Activated CD8-positive, alpha-beta memory T cell treated with anti-CD3 and anti-CD28 coated beads, Interleukin-2, amount 50 U/mL, for 4 hours (primary cell): ENCODE measurements at regions not wholly inside any gene's neighbourhood (a gene's known extent, or its start where the extent isn't known, plus 50 kb on each side); places are given as distances from the start of the nearest gene placed in this dataset.

Experiments
- DNase-seq: peaks from one replicate; pipeline ENCODE4 v3.0.0-alpha.2; 2020

DNA sequence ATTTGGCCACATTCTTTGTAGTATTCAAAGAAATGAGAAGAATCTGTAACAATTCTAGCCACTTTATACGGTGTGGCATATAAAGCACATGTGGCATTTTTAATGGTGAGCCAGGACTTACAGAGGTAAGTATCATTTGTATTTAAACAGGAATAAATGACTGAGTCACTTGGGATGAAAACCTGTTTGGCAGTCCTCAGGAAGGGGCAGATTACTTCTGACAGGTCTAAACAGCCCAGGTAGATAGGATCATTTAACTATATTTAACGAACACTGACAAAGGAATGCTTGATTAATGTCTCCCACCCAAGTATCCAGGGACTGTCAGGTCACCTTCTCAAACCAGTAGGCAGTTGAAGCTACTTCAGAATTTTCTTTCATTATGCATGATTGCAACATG, 241.5 kb upstream of the SATB1 start:
- DNase-seq = no peak

DNA sequence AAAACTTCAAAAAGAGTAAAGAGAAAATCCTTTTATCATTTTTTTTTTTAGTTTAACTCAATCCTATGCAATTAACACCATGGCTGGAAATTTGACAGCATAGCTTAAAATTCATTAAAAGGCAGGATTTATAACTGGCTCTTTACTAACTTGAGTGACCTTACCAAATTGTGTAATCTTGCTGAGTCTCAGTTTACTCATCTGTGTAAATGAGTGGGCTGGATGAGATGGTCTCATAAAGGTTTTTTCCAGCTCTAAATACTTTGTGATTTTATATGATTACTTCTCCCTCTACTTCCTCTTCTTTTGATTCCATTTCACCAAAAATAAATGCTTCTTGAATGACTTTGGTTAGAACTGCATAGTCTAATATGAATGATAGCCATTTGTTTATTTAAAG, 234.9 kb upstream of the SATB1 start:
- no peak for DNase-seq

DNA sequence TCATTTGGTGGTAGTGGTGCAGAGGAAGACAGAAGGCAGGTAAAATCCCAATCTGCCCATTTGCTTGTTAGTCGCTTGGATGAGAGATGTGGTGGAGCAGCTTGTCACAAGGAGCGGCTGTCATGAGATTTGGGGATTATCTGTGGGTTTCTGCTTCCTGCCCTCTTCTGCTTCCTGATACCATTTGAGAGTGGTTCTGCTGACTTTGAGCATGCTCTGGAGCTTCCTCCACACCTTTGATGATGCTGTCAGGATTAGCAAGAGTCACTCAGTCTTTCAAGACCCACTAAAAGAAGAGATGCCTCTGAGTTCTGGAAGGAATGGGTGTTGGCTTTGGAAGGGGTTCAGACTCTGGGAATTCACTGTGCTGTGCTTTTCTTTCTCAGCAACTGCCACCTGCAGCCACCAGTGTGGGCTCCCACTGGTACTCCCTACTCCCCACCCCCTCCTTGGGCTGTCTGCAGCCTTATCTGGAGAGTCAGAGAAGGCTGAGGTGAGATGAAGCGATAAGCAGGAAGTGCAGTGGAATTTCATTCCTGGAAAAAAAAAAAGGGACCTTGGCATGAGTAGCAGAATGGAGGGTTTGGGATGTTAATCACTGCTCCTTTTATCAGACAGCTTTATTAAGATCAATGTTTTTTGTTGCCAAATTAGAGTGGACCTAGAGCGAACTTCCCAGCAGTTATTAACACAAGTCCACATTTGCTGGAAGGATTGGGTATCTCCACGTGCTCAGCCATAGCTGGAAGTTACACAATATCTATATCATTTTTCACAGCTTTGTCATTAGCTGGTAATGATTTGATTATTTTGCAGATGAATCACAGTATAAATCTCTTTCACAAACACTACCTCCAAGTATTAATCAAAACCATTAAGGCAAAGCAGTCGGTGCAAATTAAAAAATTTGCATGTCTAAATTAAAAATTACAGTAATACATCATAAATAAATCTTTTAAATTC, 233.0 kb upstream of the SATB1 start:
- DNase-seq = no peak

DNA sequence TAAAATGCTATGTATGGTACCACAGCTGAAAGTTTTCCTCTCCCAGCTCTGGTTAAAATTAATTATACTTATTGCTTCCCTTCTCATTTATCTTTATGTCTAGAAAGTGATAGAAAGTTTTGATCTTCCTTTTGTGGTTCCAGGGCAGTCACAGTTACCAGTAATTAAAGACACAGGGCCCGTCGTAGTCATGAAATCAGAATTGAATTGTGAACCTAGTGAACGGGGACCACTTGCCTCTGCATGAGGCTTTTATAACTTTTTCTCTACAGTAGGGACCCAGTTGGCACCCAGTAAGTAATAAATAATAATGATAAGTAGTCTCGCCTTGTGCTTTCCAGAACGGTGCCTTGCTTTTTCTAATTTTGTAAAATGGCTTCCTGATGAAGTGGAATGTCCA, 231.7 kb upstream of the SATB1 start:
- no peak for DNase-seq

DNA sequence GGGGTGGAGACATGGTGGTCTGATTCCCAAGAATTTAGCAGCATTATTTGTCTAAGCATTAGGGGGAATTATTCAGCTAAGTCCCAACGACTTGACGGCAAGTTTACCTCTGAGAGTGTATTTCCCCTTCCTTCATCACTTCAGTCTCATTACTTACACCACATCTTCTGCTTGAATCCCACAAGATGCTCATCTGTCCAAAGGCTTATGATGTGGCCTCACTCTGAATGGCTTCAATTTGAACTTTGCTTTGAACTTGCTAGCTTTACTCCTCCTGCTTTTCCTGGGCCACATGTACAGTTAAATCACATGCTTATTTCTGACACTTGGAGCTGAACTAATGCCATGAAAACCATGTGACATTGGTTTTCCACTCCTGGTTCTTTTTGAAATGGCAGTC, 231.3 kb upstream of the SATB1 start:
- DNase-seq = no peak

DNA sequence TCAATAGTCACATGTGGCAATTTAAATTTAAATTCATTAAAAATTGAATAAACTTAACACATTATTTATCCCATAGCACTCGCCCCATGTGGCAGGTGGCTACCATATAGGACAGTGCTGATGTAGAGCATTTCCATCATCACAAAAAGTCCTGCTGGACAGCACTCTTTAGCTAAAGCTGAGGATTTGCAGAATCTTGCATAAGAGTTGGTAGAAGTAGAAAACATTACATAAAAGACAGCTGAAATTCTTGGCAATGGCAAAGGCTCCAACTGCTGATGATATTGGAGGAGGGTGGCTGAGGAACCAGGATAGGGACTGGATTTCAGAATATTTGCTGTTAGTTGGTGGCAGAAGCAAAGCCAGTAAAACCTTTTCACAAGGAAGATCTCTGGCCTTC, 230.7 kb upstream of the SATB1 start:
- DNase-seq = no peak

DNA sequence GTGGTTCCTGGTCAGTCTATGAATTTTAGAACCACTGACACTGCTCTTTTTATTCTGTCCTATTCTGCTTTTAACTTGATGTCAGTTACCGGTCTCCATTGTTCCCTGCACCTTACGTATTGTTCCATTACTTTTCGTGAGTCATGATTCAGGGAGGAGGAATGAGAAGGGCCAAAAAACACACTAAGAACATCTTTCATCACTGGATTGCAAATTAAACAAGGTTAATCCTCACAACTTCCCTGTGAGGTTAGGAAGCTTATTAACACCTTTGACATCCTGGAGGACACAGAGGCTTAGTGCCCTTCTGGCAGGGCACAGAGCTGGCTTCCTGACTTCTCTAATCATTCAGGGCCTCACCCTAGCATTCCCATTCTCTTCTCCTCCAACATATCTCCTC, 227.6 kb upstream of the SATB1 start:
- no peak for DNase-seq

DNA sequence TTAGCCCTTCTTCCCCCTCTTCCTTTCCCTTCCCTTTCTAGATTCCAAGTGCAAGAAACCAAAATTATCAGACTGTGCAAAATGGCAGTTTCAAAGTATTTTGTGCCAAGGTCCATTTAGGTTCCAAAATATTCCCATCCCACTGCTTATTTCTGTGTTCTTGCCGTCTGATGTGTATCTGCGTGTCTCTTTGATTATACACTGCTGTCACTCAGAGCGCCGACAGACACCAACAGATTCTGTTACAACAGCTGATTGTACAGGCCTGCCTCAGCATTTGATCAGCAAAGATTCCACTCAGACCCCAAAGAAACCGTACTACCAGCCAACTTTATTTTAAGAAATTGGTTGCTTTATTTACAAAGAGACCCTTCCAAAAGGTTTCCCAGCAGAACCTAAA, 225.6 kb upstream of the SATB1 start:
- no peak for DNase-seq

DNA sequence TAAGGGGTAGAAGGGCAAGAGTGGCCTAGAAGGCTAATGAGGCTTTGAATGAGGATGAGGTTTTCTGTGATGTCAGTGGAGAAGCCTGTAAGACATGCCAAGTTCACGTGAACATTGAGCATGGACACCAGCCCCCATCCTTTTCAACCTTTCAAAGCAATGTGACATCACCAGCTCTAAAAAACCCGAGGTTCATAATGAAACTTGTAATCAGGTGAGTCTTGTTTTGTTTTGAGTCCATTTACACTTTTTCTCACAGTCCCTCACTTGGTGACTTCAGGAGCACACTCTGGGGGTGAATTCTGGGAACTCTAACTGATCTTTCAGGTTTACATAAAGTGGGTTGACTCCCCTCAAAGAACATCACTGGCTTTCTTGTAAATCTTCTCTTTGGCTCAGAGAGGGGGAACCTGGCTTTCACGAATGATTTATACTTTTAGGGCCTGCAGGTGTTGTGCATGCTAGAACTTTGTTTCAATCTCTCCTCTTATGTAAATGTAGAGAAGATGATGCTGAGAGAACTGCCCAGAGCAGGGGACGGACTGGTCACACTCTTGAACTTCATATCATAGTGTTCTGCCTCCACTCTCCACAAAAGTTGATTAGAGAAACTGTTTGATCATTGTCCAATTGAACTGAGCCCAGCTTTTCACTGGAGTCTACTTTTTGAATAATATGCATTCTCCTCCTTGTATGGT, 224.7 kb upstream of the SATB1 start:
- DNase-seq = no peak

DNA sequence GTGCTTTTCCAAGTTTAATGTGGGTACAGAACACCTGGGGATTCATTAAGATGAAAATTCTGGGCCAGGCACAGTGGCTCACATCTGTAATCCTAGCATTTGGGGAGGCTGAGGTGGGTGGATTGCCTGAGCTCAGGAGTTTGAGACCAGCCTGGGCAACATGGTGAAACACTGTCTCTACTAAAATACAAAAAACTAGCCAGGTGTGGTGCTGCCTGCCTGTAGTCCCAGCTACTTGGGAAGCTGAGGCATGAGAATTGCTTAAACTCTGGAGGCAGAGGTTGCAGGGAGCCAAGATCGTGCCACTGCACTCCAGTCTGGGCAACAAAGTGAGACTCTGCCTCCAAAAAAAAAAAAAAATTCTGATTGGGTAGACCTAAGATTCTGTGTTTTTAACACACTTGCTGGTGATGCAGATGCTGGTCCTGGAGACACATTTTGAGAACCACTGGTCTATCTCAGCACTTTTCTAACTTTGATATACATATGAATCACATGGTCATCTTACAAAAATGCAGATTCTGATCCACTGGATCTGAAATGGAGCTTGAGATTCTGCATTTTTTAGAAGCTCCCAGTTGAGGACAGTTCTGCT, 223.8 kb upstream of the SATB1 start:
- DNase-seq = no peak

DNA sequence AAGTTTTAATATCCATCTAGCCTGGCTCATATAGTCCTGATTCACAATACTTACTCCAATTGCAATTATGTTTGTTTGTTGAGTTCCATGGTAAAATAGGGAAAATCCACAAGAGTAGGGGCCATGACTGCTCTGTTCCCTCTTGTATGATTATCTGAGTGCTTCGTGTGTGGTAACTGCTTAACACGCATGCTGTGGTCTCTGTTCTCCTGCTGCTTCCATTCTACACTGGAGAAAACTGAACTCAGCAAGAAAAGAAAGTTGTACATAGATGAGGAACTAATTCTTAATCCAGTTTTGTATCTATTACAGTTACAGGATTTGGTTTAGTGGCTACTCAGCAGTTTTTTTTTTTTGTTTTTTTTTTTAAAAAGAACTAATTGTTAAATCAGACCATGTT, 223.0 kb upstream of the SATB1 start:
- no peak for DNase-seq

DNA sequence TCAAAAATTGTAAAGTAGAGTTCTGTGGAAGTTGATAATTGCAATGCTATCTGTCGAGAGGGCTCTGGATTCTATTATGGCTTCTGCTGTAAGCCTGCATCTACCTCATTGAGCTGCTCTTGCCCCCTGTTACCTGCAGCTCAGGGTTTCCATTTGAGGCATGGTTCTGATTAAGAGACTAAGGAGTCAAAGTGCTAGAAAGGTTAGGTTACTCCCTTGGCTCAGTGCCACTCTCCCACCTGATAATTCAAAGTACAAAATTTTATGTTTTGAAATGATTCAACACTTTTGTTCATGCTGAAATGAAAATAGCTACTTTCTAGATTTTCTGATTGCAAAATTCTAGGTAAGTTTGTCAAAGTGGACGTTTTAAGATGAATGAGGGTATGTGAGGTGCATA, 220.5 kb upstream of the SATB1 start:
- no peak for DNase-seq

DNA sequence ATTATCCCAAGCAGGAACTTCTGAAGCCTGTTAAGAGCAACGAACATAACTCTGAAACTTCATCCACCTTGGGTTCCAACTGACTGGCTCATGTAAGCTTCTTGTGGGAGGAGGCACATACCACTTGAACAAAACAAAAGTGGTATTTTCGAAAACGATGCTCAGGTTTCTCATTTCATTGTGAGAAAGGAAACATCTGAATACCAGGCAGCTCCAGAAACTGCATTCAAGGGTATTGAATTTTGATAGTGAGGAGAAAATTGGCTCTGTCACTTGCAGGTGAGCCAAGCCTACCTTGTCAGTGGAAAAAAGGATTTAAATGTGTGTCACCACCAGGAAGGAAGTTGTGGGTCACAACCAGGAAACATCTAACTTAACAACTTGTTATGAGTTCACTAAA, 218.1 kb upstream of the SATB1 start:
- DNase-seq = no peak

DNA sequence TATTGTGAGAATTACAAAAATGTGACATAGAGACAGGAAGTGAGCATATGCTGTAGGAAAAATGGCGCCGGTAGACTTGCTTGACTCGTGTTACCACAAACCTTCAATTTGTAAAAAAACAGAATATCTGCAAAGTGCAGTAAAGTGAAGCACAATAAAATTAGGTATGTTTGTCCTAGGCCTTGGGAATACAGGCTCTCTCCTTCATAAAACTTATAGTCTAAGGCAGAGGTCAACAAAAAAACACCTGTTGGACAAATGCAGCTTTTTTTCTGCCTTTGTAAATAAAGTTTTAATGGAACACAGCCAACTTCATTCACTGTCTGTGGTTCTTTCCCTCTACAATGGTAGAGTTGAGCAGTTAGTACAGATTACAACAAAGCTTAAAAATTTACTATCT, 216.8 kb upstream of the SATB1 start:
- no peak for DNase-seq

DNA sequence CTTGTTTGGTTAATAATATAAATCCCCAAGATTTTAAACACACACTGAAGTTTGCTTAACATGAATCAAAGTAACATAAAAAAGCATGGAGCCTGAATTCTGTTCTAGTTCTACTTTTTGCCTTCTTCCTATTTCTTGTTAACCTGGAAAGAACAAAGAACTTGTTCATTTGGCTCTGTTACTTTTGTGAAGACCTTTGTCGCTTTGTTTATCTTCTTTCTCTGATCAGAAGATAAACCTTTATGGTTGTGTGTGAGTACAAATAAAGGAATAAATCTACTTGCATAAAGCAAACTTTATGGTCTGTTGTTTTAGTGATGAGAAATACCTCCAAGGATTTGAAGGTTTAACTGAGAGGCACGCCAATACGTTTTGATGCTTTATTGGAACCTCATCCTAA, 210.1 kb upstream of the SATB1 start:
- no peak for DNase-seq

DNA sequence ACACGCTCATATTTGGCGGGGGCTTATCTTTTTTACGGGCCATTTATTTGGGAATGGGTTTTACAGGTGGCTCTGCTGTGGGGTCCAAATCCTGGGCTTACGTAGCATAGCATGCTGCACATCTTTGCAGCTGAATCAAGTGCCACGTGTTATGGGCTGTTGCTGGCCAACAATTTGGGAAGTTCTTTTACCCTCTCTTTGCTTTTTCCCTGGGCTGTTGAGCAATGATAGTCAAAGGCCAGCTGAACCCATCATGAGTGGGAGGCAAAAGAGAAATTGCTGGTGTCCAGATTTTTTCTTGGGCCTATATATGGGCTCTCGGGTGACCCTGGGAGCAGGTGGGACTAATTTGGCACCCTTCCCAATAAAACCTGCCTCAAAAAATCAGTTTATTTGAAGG, 209.3 kb upstream of the SATB1 start:
- no peak for DNase-seq

DNA sequence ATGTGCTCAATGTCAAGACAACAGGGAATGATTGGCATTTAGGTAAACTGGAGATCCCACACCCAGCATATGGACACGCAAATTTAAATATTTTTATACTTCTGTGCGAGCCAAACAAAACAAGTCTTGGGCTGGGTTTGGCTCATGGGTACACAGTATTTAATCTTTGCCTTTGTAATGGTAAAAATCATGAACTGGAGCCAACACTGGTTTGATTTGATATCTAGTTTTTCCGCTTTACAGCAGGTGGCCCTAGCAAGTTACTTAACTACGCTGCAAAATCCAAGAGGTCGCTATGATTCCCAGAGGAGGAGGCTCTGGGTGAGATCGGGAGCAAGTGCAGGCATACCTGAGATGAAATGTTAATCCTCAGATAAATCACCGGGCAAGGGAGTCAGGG, 207.9 kb upstream of the SATB1 start:
- no peak for DNase-seq

DNA sequence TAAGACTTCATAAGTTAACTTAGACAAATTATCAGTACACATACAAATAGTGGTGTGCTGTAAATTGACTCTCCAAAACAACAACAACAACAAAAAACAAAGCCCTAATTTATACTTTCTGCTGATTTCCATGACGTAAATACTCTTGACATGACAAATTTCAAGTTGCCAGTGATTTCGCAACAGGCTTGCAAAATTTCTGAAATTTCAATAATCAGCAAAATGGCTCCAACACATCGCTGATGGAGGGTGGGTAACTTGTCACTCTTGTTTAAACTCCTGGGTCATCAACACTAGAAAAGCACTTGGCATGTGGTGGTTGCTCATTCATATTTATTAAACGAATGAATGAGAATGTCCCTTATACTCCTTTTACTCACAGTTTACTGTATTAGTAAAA, 205.2 kb upstream of the SATB1 start:
- no peak for DNase-seq

DNA sequence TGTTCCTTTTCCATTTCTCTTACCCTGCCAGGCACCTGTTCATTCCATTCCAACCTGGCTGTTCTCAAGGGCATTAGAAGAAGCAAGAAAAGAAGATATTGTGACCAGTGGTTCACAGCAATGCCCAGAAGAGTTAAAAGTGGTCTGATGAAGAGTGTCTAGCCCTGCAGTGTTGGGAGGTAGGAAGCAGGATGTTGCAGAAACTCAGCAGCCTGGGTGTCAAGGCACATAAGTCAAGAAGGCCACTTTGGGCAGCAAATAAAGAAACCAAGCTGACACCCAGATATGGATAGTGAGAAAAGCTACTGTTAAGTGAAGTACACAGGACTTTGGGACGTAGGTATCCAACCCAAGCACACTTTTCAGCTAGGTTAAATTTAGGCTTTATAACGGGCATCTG, 199.9 kb upstream of the SATB1 start:
- DNase-seq = no peak

DNA sequence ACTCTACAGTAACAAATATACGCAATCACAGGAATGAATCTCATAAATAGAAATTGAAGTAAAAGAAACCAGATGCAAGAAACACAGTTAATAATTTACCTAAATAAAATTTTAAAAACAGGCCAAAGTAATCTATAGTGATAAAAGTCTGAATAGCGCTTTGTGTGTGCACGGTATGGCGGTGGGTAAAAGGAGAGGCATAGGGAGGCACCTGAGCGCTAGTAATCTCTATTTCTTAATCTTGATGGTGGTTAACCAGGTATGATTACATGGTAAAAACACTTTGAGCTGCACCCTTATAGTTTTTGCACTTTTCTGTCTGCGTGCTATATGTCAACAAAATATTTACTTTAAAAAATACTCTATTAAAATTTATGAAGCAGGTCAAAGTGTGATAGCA, 198.1 kb upstream of the SATB1 start:
- DNase-seq = no peak

DNA sequence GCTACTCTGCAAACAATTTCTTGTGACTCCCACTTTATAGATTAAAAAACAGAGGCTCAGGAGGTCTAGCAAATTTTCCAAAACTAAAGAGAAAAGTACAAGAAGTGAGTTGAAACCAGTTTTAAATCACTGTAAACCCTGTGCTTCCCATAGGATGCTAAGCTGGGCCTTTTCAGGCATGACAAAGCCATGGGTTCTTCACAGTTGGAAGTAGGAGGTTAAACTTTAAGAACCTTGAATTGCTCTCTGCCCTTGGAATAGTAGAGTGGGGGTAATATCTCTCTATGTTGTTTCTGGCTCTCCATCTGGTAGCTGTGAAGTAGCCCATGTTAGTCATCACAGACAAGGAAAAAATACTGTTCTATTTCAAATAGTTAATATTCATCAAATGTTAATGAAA, 193.6 kb upstream of the SATB1 start:
- no peak for DNase-seq

DNA sequence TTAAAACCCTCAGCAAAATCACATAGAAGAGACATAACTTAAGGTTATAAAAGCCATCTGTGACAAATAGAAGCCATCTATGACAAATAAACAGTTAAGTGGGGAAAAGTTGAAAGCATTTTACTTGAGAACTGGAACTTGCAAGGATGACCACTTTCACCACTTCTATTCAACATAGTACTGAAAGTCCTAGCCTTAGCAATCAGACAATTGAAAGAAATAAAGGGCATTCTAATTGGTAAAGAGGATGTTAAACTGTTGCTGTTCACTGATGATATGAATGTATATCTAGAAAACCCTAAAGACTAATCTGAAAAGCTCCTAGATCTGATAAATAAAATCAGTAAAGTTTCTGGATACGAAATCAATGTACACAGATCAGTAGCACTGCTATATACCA, 186.9 kb upstream of the SATB1 start:
- DNase-seq = no peak

DNA sequence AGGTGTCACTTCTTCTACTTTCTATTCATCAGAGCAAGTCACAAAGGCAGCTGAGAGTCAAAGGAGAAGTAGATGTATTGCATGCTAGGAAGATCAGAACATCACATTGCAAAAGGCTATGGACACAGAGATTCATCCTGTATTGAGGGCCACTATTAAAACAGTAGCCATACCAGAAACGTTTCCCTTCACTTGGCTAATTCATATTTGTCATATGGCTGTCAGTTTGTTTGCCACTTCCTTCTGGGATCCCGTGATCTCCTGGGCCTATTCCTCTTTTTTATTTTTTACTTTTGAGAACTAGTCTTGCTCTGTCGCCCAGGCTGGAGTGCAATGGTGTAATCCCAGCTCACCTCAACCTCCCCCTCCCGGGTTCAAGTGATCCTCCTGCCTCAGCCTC, 184.0 kb upstream of the SATB1 start:
- DNase-seq = no peak

DNA sequence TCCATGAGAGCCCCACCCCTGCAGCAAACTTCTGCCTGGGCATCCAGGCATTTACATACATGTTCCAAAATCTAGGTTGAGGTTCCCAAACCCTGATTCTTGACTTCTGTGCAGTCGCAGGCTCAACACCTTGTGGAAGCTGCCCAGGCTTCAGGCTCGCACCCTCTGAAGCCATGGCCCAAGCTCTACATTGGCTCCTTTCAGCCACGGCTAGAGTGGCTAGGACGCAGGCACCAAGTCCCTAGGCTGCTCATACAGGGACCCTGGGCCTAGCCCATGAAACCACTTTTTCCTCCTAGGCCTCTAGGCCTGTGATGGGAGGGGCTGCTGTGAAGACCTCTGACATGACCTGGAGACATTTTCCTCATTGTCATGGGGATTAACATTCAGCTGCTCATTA, 172.8 kb upstream of the SATB1 start:
- DNase-seq = no peak
